ENCODE measurements at regions not wholly inside any gene's neighbourhood (a gene's known extent, or its start where the extent isn't known, plus 50 kb on each side); places are given as distances from the start of the nearest gene placed in this dataset.

DNA sequence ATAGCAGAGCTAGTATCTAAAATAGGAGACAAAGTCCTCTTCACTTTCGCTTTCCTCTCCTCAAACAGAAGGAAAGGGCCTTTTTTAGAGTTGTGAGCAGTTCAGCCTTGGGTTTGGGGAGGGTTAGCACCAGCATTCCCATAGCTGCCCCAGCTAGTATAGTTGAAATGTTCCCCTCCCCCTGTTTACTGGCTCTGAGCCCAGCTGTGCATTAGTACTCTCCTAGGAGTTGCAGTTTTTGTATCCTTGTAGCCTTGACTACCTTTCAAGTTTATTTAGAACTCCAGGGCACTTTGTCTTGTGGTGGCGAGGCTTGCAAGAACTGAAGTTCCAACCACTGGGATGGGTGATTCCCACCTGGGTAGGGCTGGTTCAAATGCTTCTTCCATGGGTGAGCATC lies 245.1 kb upstream of the NAALADL2 start:
- TF ChIP-seq, protein P1, sequence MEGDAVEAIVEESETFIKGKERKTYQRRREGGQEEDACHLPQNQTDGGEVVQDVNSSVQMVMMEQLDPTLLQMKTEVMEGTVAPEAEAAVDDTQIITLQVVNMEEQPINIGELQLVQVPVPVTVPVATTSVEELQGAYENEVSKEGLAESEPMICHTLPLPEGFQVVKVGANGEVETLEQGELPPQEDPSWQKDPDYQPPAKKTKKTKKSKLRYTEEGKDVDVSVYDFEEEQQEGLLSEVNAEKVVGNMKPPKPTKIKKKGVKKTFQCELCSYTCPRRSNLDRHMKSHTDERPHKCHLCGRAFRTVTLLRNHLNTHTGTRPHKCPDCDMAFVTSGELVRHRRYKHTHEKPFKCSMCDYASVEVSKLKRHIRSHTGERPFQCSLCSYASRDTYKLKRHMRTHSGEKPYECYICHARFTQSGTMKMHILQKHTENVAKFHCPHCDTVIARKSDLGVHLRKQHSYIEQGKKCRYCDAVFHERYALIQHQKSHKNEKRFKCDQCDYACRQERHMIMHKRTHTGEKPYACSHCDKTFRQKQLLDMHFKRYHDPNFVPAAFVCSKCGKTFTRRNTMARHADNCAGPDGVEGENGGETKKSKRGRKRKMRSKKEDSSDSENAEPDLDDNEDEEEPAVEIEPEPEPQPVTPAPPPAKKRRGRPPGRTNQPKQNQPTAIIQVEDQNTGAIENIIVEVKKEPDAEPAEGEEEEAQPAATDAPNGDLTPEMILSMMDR (IDR thresholded peaks at IDR 0.05): no peak
- no peak for TF ChIP-seq POLR2A (IDR thresholded peaks at IDR 0.05)

Measured in esophagus squamous epithelium (tissue), 4 donors.